GM21526 (cell line): ENCODE measurements at regions not wholly inside any gene's neighbourhood (a gene's known extent, or its start where the extent isn't known, plus 50 kb on each side); places are given as distances from the start of the nearest gene placed in this dataset.
"Not testable (repeated sequence)": the region's sequence is repeated elsewhere in the genome, so short reads cannot be mapped to it uniquely, and the experiment has no call there.

Experiments used
- ATAC-seq: cut with Tn5 transposase; IDR thresholded peaks from one replicate; pipeline ENCODE4 v1.9.1; 2021; ENCODE audit warnings: moderate library complexity; ENCODE audit not compliant: unreplicated experiment, low FRiP score

DNA sequence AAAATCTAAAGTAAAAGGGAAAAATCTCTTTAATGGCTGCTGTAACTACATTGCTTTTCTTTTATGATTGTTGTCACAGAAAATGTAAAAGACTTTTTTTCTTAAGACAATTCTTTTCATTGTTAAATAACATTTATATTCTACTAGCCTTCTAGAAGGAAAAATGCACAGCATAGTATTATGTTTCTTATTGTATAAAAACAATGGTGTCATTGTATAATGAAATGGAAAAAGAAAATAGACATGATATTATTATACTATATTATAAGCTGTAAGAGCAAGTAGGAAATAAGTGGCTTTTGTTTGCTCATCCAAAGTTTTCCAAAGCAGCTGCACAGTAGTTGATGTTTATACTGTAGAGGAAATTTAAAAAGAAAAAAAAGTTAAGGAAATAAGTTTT lies 1021.7 kb downstream of the EFNA5 start:
- ATAC-seq: no peak

GRCh38 chr5:106648401-106648800 lies 1022.3 kb downstream of the EFNA5 start:
- ATAC-seq: no peak

DNA sequence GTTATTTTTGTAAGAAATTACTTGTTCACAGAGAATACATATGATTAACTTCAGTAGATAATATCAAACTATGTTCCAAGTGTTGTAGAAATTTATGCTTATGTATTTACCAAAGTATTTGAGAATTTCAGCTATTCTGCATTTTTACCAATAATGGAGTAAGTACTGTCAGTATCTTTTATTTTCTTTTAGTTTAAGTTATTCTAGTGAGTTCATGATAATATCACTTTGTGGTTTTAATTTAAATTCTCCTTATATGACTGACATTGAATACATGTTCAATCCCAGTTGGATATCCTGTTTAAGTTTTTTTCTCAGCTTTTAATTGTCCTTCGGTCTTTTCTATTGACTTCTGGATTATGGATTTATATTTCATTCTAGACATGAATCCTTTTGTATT lies 1024.6 kb downstream of the EFNA5 start:
- no peak for ATAC-seq

- ATAC-seq: no peak
These were observed 1030.2 kb downstream of the EFNA5 start for GRCh38 chr5:106640511-106640910.

GRCh38 chr5:106639488-106639887 lies 1031.2 kb downstream of the EFNA5 start:
- no peak for ATAC-seq

- no peak for ATAC-seq
These were observed 1033.5 kb downstream of the EFNA5 start for GRCh38 chr5:106637275-106637674.

DNA sequence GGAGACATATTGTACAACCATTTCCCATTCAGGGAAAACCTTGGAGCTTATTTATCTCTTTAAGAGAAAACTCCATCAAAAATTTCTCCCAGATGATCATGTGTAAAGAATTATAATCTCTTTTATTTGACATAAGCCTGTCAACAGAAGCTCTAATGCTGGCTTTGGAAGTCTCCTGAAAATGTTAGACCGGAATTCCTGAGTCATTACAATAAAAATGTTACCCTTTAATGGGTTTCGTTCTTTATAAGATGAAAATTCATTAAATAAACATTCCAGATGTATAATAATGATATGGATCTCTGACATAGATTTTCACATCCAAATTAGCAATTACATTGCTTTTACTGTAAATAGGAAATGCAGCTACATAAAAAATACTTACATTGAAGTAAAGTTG lies 1036.4 kb downstream of the EFNA5 start:
- ATAC-seq: no peak

- no peak for ATAC-seq
These were observed 1036.9 kb downstream of the EFNA5 start for GRCh38 chr5:106633825-106634224.

GRCh38 chr5:106628456-106628855 lies 1042.3 kb downstream of the EFNA5 start:
- ATAC-seq: not testable (repeated sequence)

- ATAC-seq: no peak
These were observed 1060.7 kb downstream of the EFNA5 start for GRCh38 chr5:106610041-106610440.

GRCh38 chr5:106601620-106602019 lies 1069.1 kb downstream of the EFNA5 start:
- no peak for ATAC-seq

DNA sequence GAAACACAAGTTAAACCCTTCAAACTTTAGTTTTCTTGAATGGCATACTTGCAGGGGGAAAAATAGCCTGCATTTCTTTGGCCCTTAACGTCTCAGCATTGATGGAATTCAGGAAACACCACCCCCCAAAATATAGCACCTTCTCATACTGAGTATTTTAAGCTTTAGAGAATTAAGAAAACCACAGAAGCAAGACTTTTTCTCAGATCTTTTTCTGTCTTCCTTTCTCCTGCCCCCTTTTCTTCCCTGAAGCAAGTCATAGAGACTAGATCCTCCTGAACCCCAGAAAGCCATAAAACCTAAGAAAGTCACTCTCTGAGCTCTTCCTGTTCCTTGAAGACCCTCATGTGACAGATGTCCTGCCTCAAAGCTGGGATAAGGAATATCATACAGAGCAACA lies 1069.9 kb downstream of the EFNA5 start:
- no peak for ATAC-seq

GRCh38 chr5:106595864-106596263 lies 1074.9 kb downstream of the EFNA5 start:
- ATAC-seq: no peak

GRCh38 chr5:106584268-106584667 lies 1086.5 kb downstream of the EFNA5 start:
- no peak for ATAC-seq

DNA sequence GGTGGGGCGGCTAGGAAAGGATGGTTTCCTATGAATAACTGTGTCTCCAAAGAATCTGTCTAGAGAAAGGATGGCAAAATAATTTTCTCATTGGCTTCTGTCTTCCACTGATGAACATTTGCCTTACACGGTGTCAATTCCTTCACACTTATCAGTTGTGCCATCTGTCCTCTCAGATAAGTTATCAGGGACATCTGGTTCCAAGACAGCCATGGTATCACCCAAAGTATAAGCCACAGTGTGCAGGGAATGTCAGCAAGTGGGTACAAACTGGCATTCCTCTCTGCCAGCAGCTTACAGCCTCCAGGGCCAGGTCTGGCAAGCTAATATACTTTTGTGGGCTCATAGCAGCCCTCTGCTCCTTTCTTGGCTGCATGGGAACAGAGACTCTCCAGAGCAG lies 1092.0 kb downstream of the EFNA5 start:
- ATAC-seq: no peak

GRCh38 chr5:106574820-106575219 lies 1095.9 kb downstream of the EFNA5 start:
- ATAC-seq: no peak

DNA sequence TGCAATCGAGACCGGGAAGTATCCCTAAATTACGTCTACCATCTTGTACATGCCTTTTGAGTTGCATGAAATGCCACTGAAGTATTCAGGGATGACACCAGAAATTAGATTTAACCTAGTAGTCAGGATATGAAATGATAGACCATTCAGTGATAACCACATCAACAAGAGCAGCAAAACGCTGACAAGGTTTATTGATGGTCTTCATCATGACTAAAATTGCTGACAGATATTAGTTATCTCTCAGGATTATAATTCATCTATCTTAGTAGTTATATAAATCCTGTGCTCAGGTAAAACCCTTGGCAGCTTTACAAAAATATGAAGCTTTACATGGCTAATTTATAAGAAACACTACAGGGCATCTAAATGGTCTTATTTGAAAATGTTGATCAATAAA lies 1104.7 kb downstream of the EFNA5 start:
- no peak for ATAC-seq

GRCh38 chr5:106545325-106545724 lies 1125.4 kb downstream of the EFNA5 start:
- ATAC-seq: no peak

DNA sequence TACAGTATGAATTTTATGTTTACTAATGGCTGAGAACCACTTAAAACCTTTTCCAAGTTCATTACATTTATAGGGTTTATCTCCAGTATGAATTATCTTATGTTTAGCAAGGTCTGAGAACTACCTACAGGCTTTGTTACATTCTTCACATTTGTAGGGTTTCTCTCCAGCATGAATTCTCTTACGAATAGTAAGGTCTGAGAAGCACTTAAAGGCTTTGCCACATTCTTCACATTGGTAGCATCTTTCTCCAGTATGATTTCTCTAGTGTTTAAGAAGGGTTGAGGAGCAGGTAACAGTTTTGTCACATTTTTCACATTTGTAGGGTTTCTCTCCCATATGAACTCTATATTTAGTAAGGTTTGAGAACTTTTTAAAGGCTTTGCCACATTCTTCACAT lies 1127.4 kb downstream of the EFNA5 start:
- no peak for ATAC-seq

- ATAC-seq: no peak
These were observed 1140.6 kb downstream of the EFNA5 start for GRCh38 chr5:106530150-106530549.

- no peak for ATAC-seq
These were observed 1145.3 kb downstream of the EFNA5 start for GRCh38 chr5:106525438-106525837.

GRCh38 chr5:106523852-106524251 lies 1146.9 kb downstream of the EFNA5 start:
- no peak for ATAC-seq

GRCh38 chr5:106522296-106522695 lies 1148.4 kb downstream of the EFNA5 start:
- no peak for ATAC-seq
